ENCODE measurements at regions not wholly inside any gene's neighbourhood (a gene's known extent, or its start where the extent isn't known, plus 50 kb on each side); places are given as distances from the start of the nearest gene placed in this dataset.

GRCh38 chrY:13756615-13757014 lies 52.9 kb downstream of the TMSB4Y start:
- DNase-seq (no peak), ATAC-seq (peak in 1 of 2 donors; percentile 55)
- Mint-ChIP-seq H3K9me3 (no peaks in the 10 kb centered on the region), H3K4me1 (ENCODE audit: low read depth) (peaks cover 3% of the 10 kb centered on the region), H3K27me3 (ENCODE audit: low read depth) (no peaks in the 10 kb centered on the region), H3K4me3 (no peak overlapping the region), H3K36me3 (ENCODE audit: insufficient read depth) (no peaks in the 10 kb centered on the region)

GRCh38 chrY:13766040-13766439 lies 62.3 kb downstream of the TMSB4Y start:
- DNase-seq: no peak
- Mint-ChIP-seq H3K4me1 (ENCODE audit: low read depth) (no peaks in the 10 kb centered on the region), H3K4me3 (no peak overlapping the region), H3K9me3 (no peaks in the 10 kb centered on the region), H3K27me3 (ENCODE audit: low read depth) (no peaks in the 10 kb centered on the region), H3K36me3 (ENCODE audit: insufficient read depth) (peaks cover 3% of the 10 kb centered on the region)
- ATAC-seq: no peak

GRCh38 chrY:13790108-13790793 lies 86.6 kb downstream of the TMSB4Y start:
- no peak for DNase-seq
- no peaks in the 10 kb centered on the region for H3K27me3 Mint-ChIP-seq (ENCODE audit: low read depth)

GRCh38 chrY:13795067-13795466 lies 91.4 kb downstream of the TMSB4Y start:
- Mint-ChIP-seq H3K4me3 (no peak overlapping the region), H3K4me1 (ENCODE audit: low read depth) (peaks cover 7% of the 10 kb centered on the region), H3K27me3 (ENCODE audit: low read depth) (no peaks in the 10 kb centered on the region), H3K9me3 (peaks cover 4% of the 10 kb centered on the region), H3K36me3 (ENCODE audit: insufficient read depth) (peaks cover 4% of the 10 kb centered on the region)
- ATAC-seq (no peak), DNase-seq (no peak)

More at GRCh38 chrY:13790108-13790793, 86.6 kb downstream of the TMSB4Y start:
- H3K4me3 Mint-ChIP-seq: no peak overlapping the region
- peaks cover 12% of the 10 kb centered on the region for H3K9me3 Mint-ChIP-seq
- ATAC-seq: no peak
- peaks cover 19% of the 10 kb centered on the region for H3K4me1 Mint-ChIP-seq (ENCODE audit: low read depth)
- peaks cover 4% of the 10 kb centered on the region for H3K36me3 Mint-ChIP-seq (ENCODE audit: insufficient read depth)

GRCh38 chrY:13802828-13803227 lies 99.1 kb downstream of the TMSB4Y start:
- peaks cover 22% of the 10 kb centered on the region for H3K4me1 Mint-ChIP-seq (ENCODE audit: low read depth)
- no peaks in the 10 kb centered on the region for H3K36me3 Mint-ChIP-seq (ENCODE audit: insufficient read depth)
- DNase-seq (no peak), ATAC-seq (no peak)
- no peaks in the 10 kb centered on the region for H3K27me3 Mint-ChIP-seq (ENCODE audit: low read depth)
- H3K4me3 Mint-ChIP-seq: no peak overlapping the region
- no peaks in the 10 kb centered on the region for H3K9me3 Mint-ChIP-seq

- ATAC-seq (no peak), DNase-seq (no peak)
- Mint-ChIP-seq H3K27me3 (ENCODE audit: low read depth) (no peaks in the 10 kb centered on the region), H3K4me1 (ENCODE audit: low read depth) (peaks cover 22% of the 10 kb centered on the region), H3K36me3 (ENCODE audit: insufficient read depth) (peaks cover 1% of the 10 kb centered on the region), H3K9me3 (peaks cover 2% of the 10 kb centered on the region), H3K4me3 (no peak overlapping the region)
These were observed 99.7 kb downstream of the TMSB4Y start for GRCh38 chrY:13803424-13803823.

- peaks cover 7% of the 10 kb centered on the region for H3K9me3 Mint-ChIP-seq
These were observed 100.7 kb downstream of the TMSB4Y start for GRCh38 chrY:13804124-13805056.

GRCh38 chrY:13805057-13805735 lies 101.5 kb downstream of the TMSB4Y start:
- no peak for DNase-seq
- H3K36me3 Mint-ChIP-seq (ENCODE audit: insufficient read depth): peaks cover 6% of the 10 kb centered on the region
- no peak for ATAC-seq
- peaks cover 13% of the 10 kb centered on the region for H3K9me3 Mint-ChIP-seq
- H3K4me3 Mint-ChIP-seq: no peak overlapping the region
- H3K27me3 Mint-ChIP-seq (ENCODE audit: low read depth): no peaks in the 10 kb centered on the region
- H3K4me1 Mint-ChIP-seq (ENCODE audit: low read depth): peaks cover 22% of the 10 kb centered on the region

More at GRCh38 chrY:13804124-13805056, 100.7 kb downstream of the TMSB4Y start:
- Mint-ChIP-seq H3K36me3 (ENCODE audit: insufficient read depth) (peaks cover 2% of the 10 kb centered on the region), H3K4me3 (no peak overlapping the region), H3K27me3 (ENCODE audit: low read depth) (no peaks in the 10 kb centered on the region), H3K4me1 (ENCODE audit: low read depth) (peaks cover 22% of the 10 kb centered on the region)
- DNase-seq: no peak
- no peak for ATAC-seq

- ATAC-seq: no peak
- Mint-ChIP-seq H3K27me3 (ENCODE audit: low read depth) (no peaks in the 10 kb centered on the region), H3K36me3 (ENCODE audit: insufficient read depth) (peaks cover 6% of the 10 kb centered on the region), H3K4me3 (no peak overlapping the region), H3K9me3 (peaks cover 17% of the 10 kb centered on the region), H3K4me1 (ENCODE audit: low read depth) (peaks cover 22% of the 10 kb centered on the region)
- no peak for DNase-seq
These were observed 102.0 kb downstream of the TMSB4Y start for GRCh38 chrY:13805736-13806067.

GRCh38 chrY:13830089-13830488 lies 126.4 kb downstream of the TMSB4Y start:
- no peak overlapping the region for H3K4me3 Mint-ChIP-seq
- no peaks in the 10 kb centered on the region for H3K36me3 Mint-ChIP-seq (ENCODE audit: insufficient read depth)
- ATAC-seq: no peak
- H3K4me1 Mint-ChIP-seq (ENCODE audit: low read depth): peaks cover 2% of the 10 kb centered on the region
- H3K27me3 Mint-ChIP-seq (ENCODE audit: low read depth): no peaks in the 10 kb centered on the region
- no peak for DNase-seq
- H3K9me3 Mint-ChIP-seq: no peaks in the 10 kb centered on the region

GRCh38 chrY:13844411-13844810 lies 140.7 kb downstream of the TMSB4Y start:
- H3K36me3 Mint-ChIP-seq (ENCODE audit: insufficient read depth): peaks cover 5% of the 10 kb centered on the region
- no peak overlapping the region for H3K4me3 Mint-ChIP-seq
- no peak for DNase-seq
- H3K4me1 Mint-ChIP-seq (ENCODE audit: low read depth): no peaks in the 10 kb centered on the region
- peaks cover 10% of the 10 kb centered on the region for H3K9me3 Mint-ChIP-seq
- no peak for ATAC-seq
- H3K27me3 Mint-ChIP-seq (ENCODE audit: low read depth): no peaks in the 10 kb centered on the region

GRCh38 chrY:13845276-13845675 lies 141.0 kb downstream of the VCY start:
- DNase-seq (no peak), ATAC-seq (no peak)
- Mint-ChIP-seq H3K27me3 (ENCODE audit: low read depth) (no peaks in the 10 kb centered on the region), H3K4me1 (ENCODE audit: low read depth) (no peaks in the 10 kb centered on the region), H3K4me3 (no peak overlapping the region), H3K9me3 (peaks cover 10% of the 10 kb centered on the region), H3K36me3 (ENCODE audit: insufficient read depth) (peaks cover 5% of the 10 kb centered on the region)

- H3K36me3 Mint-ChIP-seq (ENCODE audit: insufficient read depth): peaks cover 11% of the 10 kb centered on the region
- DNase-seq (no peak), ATAC-seq (no peak)
- no peaks in the 10 kb centered on the region for H3K4me1 Mint-ChIP-seq (ENCODE audit: low read depth)
- H3K9me3 Mint-ChIP-seq: no peaks in the 10 kb centered on the region
- no peak overlapping the region for H3K4me3 Mint-ChIP-seq
- H3K27me3 Mint-ChIP-seq (ENCODE audit: low read depth): no peaks in the 10 kb centered on the region
These were observed 116.7 kb downstream of the VCY start for GRCh38 chrY:13869611-13870010.

GRCh38 chrY:13871426-13871825 lies 114.8 kb downstream of the VCY start:
- DNase-seq (no peak), ATAC-seq (no peak)
- H3K36me3 Mint-ChIP-seq (ENCODE audit: insufficient read depth): peaks cover 11% of the 10 kb centered on the region
- H3K4me1 Mint-ChIP-seq (ENCODE audit: low read depth): no peaks in the 10 kb centered on the region
- no peak overlapping the region for H3K4me3 Mint-ChIP-seq
- H3K27me3 Mint-ChIP-seq (ENCODE audit: low read depth): no peaks in the 10 kb centered on the region
- no peaks in the 10 kb centered on the region for H3K9me3 Mint-ChIP-seq

All from activated T-cell treated with anti-CD3 and anti-CD28 coated beads, Interleukin-2, amount 50 U/mL, for 4 hours (primary cell).